Activated naive CD4-positive, alpha-beta T cell treated with Interleukin-2 at 50 U/mL for 16 hours (primary cell): ENCODE measurements at regions not wholly inside any gene's neighbourhood (a gene's known extent, or its start where the extent isn't known, plus 50 kb on each side); places are given as distances from the start of the nearest gene placed in this dataset.
A peak's percentile ranks its signal among the peaks of the same experiment; 100 is the strongest.

ENCODE experiments used
- DNase-seq: peaks from one replicate; pipeline ENCODE4 v3.0.0-alpha.2; 2020

DNA sequence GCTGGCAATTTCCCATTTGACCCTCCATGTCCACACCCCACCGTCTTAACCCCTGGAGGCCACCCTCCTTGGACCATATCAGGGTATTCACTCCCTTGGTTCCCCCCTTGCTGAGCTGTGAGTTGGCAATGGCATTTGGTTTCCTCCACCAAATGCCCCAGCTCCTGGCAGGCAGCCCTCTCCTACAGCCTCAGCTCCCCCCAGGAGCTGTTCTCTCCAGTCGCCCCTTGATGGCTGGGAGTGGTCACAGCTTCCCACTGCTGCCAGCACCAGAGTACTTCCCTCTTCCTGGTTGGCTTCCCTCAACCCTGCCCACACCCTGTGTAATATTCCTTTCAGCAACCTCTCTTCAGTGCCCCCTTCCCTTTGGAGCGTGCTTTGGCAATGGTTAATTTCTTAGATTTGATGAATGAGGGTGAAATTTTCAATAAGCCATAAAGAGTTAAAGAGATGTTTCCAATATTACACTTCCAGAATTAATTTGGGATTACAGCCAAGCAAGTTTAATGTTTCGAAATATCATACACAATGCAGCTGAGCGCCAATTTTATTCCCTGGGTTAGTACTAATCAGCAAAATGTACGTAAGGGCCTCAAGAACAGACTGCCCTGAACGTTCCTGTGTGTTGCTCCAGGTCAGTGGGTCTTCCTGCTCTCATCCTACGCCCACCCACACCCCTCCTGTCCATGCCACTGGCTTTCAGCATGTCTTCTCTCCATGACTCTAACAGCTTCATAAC is 207.1 kb upstream of the NFE2L3 start:
- DNase-seq, result no peak

DNA sequence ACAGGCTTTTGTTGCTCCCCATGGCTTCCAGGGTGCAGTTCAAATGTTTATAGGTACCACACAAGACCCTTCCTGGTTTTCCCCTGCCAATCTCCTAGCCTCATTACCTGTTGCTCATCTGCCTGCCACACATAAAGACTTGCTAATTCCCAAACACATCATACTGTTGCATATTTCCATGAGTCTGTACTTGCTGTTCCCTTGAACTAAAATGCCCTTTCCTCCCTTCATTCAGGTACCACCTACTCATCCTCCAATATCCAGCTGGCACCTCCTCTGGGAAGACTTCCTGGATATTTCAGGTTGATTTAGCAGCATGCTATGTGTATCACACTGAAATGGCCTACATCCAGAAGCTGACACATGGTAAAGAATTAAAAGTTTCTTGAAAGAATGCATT is 206.4 kb upstream of the NFE2L3 start:
- no peak for DNase-seq

DNA sequence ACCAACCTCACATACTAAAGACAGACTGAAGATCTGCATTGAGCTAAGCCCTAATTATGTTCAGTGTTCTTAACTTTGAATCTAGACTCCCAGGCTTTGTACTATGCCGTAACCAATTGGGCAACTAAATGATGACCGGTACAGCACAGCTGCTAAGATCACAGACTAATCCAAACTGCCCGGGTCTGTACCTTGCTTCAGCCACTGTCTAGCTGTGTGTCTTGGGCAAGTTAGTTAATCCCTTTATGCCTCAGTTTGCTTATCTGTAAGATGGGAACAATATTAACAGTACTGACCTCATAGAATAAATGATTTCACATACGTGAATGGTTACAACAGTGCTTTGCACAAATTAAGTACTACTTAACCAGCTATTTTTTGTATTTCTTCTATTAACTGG is 205.8 kb upstream of the NFE2L3 start:
- DNase-seq, result no peak

DNA sequence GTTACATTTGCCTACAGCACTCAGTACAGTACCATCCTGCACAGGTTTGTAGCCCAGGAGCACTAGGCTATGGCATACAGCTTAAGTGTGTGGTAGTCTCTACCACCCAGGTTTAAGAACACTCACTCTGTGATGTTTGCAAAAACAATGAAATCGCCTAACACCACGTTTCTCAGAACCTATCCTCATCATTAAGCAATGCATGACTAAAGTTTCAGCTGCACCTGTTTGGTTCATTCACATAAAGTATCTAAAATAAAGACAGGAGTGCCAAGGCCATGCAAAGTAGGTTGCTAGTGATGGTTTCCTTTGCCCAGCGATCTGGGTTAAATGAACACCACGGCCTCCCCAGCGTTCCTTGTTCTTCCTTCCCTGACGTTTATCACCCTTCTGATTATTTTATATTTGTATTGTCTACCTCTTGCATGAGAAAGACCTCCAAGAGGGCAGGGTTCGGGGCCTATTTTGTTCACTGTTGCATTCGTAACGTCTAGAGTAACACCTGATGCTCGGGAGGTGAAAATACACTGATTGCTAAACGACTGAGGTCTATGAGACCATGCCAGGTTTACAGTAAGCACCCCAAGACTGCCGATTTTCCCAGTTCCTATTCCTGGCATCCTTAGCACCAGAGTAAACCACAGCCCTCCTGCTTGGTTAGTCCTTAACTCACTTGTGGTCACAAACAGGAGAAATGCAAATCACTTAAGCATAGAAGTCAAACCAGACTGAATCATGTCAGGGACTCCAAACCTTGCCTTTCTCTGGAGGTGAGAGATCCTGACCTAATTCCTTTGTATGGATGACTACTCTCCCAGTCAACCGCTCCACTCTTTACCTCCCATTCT is 204.1 kb upstream of the NFE2L3 start:
- DNase-seq, result no peak

DNA sequence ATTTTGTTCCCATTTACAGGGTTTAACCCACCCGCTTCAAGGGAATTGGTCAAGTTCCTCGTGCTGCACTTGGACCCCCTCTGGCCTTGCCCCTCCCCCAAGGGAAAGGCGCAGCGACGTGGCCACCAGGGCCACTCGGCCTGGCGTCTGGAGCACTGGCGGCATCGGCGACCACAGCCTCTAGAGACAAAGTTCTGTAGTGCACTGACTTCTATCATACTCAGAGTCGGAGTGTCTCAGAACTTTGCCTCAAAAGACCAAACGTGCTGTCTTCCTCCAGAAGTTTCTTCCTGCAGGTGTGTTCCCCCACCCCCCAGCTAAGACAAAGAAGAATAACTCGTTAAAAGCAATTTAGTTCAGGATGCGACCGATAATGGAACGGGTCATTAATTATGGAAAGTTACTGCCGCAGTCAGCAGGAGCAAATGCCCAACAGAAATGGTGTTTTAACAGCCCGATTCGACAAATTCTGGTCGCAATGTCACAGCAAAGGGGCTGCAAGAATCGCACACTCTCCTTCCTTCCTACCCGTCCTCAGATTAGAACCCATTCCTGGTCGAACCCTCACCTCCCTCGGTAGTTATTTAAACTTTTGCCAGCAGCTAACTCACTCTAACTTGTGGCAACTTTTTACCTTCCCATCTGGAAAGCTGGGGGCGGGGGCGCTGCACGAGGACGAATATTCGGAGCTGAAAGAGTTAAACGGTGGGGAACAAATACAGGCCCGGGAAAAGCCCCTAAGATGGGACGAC is 202.1 kb upstream of the NFE2L3 start:
- DNase-seq, result no peak

DNA sequence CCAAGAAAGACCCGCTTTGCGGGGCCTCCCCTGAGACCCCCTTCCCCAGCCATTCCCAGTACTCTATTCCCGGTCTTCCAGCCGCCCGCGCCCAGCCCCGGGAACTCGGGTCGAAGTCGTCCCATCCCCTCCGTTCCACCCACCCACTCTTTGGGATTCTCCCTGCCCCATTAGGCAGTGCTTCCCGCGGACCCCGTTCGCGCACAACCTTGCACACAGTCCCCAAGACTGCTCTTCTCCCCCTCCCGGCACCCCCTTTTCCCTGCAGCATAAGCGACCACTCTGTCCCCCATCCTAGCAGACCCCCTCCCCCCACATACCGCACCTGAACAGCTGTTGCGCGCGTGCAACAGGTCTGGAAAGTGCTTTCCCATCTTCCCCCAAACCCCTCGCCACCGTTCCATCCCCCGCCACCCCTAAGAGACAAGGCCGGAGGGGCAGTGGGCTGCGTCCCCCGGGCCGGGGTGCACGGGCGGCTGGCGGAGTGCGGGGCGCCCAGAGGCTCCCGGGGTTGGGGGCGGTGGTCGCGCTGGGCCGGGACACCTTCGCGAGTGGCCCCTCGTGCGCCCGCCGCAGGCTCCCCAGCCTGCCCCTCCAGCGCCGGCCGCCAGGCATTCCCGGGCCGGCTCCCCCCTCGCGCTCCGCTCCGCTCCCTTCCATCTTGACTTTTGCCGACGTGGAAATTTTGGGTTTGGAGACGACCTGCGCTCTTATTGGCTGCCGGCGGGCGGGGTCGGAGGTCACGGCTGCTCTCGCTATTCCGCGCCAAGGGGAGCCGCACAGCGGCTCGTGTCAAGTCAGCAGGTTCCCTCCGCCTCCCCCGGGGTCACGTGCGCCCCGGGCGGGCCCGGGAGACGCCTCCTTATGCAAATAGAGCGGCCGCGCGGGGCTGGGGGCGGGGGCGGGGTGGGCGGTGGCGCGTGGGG is 201.2 kb upstream of the NFE2L3 start:
- peak; percentile 83 for DNase-seq

DNA sequence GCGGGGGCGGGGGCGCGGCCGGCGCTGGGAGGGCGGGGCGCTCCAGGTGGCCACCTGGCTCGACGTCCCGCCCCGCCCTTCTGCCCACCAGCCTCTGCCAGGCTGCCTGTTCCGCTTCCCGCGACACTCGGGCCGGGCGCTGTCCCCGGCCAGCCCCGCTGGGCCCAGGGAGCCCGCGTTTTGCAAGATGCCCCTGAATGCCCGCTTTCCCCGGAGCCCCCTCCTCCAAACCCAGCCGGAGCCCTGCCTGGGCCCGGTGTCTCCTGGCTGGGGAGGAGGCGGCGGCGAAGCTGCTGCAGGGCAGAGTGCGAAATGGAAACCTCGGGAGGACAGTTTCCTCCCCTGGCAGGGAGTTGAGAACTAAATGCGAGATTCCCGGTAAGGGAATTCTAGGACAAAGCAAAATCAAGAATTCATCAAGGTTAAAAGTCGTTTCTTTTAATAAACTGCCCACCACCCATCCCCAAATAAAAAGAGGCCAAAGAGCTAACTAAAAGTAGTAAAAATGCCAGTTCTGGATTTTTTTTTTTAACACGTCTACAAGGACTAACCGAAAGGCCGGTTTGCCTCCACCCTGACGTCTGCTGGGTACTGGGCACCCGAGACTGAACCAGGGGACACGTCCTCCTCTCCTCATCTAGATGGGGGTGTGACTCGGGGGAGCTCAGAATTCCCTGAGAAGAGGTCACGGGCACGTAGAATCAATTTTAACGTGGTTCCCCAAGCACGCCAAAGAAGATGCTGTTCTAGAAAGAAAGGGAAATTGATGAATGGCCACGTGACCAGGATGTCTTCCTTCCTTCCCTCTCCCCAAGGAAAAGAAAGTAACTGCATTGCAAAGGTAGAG is 200.4 kb upstream of the NFE2L3 start:
- no peak for DNase-seq

DNA sequence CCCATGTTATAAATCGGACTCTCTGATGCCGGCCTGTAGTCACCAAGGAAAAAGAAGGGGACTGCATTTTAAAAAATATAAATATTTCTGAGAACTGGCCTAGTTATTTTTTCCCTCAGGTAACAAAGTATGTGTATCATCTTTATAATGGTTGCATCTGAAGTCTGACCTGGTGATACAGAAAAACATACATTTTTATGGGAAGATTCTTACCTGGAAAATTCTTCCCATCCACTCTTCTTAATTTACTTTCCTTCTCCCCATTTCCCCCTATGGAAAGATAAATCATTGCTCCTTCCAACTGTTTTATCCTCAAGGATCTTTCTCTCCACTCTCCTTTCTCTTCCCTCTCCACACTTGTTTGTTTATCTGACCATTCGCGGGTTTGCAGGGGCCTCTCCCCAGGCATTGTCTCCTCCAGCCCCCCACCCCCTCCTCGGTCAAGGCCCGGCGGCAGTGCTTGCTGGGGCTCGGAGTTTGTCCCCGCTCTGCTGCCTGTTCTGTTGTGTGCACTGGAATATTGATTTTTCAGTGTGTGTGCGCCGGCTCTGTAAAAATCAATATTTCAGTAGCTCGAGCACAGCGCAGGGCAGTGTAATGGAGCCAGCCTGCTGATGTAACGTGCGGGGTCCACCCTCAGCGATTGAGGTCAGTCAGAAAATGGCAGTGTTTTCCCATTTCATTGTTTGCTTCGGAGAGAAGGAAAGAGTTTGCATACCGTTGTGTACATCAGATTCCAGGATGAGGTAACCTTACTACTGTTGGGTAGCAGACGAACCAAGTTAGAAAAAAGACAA is 199.5 kb upstream of the NFE2L3 start:
- DNase-seq, result no peak

DNA sequence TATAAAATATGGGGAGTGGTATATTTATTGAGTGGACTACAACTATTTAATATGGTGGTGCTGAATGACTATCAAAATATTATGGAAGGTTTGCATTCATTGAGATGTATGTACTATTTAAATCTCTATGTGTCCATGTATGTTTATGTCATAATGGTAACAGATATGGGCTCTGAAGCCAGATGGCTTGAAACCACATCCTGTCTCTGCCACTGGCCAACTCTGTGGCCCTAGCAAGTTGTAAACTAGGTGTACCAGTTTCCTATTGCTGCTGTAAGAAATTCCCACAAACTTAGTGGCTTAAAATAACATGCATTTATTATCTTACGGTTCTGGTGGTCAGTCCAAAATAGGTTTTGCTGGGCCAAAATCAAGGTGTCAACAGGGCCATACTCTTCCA is 198.1 kb upstream of the NFE2L3 start:
- no peak for DNase-seq

DNA sequence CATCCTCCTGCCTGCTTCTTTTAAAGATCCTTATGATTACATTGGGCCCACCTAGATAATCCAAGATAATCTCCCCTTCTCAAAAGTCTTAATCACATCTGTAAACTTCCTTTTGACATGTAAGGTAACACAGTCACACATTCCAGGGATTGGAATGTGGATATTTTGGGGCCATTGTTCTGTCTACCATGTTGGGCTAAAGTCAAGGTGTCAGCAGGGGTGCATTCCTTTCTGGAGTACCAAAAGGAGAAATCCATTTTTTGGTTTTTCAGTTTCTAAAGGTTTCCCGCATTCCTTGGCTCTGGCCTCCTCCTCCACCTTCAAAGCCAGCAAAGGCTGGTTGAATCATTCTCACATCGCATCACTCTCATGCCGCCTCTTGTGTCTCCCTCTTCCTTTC is 197.6 kb upstream of the NFE2L3 start:
- DNase-seq, result no peak

DNA sequence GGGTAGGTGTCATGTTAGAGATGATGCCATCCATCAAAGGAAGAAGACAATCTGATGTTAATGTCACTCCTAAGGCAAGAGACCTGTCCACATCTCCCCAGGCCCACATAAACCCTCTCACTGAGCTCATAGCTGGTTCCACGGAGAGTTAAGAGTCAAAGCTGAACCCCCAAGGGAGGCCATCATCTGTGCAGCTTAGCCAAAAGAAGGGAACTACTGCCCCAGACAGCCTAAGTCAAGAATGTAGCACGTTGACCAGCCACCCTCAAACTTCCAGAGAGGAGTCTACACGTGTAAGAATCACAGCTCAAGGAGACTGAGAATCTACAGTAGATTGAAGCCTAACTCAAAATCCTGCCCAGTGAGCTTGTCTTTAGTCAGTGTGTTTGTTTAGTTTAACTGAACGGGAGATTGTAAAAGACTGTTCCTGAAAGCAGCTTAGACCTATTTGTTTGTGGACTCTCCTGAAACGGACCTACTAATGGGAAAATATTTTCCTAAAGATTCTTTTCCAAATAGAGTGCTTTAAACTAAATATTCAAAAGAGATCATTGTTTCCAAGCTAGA is 192.7 kb upstream of the NFE2L3 start:
- no peak for DNase-seq

DNA sequence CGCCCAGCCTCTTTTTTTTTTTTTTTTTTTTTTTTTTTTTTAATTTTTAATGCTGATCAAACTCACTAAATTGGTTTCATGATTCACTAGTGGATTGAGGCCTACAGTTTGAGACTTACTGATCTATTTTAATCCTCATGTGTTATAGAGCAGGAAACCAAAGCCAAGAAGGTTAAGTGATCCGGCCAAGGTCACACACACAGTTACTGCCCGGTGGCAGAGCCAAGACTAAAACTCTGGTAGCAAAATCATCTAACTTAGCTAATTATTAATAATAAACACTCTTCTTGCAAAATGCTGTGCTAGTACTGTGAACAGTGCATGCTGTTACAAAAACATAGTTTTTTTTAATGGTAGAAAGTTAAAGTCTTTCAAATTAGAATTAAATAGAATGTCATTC is 188.3 kb upstream of the NFE2L3 start:
- no peak for DNase-seq

DNA sequence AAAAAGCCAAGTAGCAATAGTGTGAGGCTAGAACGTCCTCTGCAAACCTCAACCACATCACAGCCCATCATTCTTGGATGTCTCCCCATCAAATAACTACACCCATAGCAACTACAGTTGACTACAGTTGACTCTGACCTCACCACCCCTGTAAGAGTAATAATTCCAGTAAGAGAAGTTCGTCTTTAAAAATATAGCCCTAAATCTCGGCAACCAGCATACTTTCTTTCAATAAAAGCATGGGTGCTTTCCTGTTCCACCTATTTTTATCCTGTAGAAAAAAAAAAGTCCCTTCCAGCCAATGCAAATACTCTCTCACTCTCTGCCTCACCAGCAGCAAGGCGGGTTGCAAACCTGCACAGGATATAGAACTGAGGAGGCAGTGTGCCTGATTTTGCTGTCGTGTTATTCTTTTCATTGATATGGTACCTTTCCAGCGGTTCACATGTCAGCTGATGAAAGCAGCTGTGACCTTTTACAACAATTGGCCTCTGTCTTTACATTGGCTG is 187.5 kb upstream of the NFE2L3 start:
- DNase-seq, result no peak

DNA sequence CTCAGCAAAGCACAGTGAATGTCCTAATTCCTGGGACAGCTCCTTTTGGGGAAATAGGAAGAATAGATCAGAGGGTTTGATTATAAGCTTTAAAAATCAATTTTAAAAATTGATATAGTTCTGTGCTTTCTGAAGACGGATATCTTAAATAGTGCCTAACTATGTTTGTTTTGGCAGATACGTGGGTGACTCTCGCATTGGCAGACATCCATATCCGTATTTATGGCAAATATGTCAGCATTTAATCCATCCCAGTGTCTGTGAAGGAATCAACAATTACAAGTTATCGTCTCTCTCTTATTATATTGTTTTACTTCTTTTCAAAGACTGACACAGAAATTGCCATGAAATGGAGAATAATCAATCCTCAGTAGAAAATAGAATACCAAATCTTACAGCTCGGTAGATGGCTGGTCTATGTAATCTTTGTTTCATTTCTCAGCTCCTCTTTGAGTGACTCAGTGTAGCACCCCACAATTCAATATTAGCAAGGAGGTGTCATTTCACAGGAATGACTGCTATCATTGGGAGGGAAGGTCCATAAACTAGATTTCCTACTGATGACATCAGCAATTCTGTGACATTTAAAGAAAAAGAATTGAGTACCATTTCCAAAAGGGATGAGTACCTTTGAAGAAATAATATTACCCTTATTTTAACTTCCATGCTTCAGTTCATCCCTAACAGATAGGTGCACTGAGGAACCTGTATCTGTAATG is 186.4 kb upstream of the NFE2L3 start:
- no peak for DNase-seq

DNA sequence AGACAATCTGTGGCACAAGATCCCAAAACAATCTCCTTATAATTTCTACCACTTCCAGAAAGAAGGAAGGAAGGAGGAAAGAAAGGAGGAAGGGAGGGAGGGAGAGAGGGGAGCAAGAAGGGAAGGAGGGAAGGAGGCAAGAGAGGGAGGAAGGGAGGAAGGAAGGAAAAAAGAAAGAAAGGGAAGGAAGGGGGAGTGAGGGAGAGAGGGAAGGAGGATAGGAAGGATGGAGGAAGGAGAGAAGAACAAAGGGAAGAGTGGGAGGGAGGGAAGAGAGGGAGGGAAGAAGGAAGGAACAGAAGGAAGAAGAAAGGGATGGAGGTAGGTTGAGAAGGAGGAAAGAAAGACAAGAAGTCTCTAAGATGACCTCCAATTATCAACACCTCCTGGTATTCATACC is 185.5 kb upstream of the NFE2L3 start:
- DNase-seq, result no peak

DNA sequence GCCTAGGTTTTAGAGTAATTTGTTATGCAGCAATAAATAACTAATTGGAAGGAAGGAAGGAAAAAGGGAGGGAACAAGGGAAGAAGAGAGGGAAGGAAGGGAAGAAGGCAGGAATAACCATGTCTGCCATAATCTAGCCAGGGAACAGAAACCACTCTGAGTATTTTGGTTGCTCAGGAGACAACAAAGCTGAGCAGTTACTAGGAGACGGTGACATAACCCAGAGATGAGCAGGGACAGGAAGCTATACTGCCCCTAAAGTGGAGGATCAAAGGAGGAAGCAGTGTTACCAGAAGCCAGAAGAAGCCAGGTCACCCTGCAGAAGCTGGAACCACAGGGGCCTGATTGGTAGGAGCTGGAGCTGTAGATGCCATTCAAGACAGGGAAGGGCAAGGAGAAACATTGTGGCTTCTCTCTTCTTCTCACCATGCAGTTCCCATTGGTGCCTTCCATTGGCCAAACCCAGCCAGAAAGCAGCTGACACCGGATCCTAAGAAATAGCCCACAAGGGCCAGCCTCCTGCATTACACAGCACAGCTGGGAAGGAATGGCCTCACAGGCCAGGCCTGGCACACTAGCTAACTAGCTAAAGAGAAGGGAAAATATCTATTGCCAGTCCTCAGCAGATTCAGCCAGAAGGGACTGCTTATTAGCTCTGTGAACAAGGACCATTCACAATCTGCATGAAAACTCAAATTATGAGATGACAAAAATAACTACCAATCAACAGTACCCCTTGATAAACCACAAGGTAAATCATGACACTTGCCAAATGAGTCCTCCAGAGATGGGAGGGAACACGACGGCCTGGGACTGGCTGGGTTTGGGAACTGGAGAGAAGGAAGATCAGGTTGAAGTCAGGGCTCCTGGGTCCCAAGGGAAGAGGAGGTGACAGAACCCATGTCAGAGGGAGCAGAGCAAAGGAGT is 184.5 kb upstream of the NFE2L3 start:
- DNase-seq, result no peak

DNA sequence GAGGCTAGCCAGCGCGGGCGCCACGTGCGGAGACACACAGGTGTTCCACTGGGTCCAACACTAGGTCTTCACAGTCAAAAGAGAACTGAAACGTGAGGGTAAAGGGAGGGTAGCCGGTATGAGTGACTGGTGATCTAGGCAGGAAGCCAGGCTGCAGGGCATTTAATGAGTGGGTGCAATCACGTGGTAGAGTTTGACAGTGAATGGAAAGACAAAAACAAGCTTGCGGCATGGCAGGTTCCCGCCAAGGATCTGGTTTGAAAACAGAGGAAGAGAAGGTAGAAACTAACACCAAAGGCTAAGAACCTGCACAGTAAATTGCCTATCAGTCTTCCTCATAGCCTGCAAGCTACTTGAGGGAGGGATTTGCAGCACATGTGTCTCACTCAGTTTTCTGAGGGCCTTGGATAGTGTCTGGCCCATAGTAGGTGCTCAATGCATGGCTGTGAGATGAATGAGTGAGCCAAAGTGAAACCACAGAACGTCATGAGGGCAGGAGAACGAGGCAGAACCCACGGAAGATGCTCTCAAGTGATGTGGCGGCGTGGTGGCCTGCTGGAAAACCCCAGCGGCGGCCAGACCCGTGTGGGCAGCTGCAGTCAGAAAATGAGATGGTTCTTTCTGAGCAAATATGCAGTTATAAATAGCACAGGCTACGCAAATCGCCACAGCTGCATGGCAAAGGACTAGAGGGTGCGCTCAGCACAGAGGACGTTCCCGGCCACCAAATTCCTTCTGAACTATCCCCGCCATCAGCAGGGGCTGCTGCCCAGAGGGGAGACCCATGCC is 183.6 kb upstream of the NFE2L3 start:
- DNase-seq, result peak; percentile 51
